ENCODE measurements at regions not wholly inside any gene's neighbourhood (a gene's known extent, or its start where the extent isn't known, plus 50 kb on each side); places are given as distances from the start of the nearest gene placed in this dataset.
A peak's percentile ranks its signal among the peaks of the same experiment; 100 is the strongest.

- no peak for DNase-seq (ENCODE audit: low spot score)
Observed at GRCh38 chr1:115413208-115413607, 75.2 kb upstream of the NGF start.

DNA sequence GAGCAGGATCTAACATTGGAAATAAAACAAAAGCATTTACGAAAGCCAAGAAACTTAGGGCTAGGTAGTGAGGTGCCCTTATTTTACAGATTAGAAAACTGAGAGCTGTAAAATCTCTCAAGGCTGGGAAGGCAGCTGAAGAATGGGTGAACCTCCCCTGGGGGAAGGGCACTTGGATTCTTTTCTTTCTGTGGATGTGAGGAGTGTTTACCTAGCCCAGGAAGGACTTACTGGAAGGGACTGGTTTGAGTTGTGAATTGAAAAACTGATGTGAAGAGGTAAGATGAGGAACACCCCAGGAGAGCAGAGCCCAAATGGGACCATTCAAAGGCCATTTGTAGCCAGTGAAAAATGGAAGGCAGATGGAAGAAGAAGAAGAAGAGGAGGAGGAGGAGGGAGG, 74.7 kb upstream of the NGF start:
- no peak for DNase-seq (ENCODE audit: low spot score)

- DNase-seq (ENCODE audit: low spot score): no peak
Observed at GRCh38 chr1:115412286-115412685, 74.2 kb upstream of the NGF start.

GRCh38 chr1:115411371-115412063, 73.5 kb upstream of the NGF start:
- no peak for DNase-seq (ENCODE audit: low spot score)

DNA sequence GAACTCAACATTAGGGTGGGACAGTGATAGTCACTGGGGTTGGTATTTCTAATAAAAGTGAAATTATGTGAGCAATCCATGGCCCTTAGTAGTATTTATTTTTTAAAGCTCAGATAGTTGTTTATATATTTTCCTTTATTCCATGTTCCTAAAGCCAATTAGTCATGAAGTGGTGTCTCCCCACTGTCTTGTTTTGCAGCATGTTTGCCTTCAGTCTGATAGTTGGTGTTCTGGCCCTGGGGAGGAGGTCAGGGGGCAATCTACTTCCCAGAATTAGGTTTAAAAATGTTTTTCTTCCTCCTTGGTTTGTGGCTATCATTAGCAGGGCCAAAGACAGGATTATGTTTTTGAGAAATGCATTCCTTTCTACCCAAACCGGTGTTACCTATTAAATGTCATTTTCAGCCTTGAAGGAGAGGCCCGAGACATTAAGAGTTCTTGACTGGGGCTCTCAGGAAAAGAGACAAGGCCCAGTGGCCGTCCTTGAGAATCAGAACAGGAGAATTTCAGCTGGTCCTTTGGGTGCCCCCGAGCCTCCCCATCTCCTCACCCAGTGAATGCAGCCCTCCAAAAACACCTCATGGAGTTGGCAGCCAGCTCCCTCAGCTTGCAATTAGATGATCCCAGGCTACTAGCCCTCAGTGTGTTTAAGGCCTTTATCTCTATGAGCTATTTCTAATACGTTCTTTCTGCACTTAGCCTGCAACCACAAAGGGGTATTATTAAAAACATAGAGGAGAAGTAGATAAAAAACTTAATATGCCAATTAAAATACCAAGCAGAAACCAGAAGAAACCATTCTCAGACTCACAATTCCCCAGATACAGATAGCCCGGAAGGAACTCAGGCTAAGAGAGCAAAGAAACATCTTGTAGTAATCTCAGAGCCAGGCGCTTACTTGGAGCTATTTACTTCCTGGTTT, 71.3 kb upstream of the NGF start:
- no peak for DNase-seq (ENCODE audit: low spot score)

DNA sequence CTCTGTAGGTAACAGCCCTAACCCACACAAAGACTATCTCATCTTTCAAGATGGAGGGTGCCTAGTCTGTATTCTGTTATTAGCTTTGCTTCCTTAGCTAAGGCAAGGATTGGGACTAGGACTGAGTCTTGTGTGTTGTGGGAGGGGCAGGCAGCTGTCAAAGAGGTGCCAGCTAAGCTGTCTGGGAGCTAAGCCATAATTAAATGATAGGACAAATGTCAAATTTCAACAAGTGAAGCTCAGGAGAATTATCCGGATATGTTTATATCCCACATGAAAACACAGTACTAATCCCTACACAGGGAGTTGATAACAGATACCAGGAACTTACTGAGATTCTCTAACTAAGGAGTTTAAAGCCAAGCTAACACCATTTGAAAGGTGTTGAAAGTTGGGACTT, 70.5 kb upstream of the NGF start:
- no peak for DNase-seq (ENCODE audit: low spot score)

DNA sequence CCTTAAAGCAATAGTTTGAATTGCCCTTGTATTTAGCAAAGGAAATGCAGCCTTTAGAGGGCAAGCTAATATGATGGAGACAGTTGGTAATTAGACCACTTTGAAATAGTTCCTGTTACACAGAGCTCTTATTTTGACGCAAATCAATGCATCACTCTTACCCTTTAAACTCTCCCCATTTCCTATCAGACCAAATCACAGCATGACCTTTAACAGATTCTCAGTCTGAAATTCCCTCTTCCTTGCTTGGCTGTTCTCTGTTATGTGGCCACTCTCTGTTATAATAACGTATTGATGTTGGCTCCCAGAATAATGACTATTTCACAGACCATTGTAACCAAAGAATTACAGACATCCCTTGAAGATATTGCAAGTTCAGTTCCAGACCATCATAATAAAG, 66.9 kb upstream of the NGF start:
- DNase-seq (ENCODE audit: low spot score): no peak

DNA sequence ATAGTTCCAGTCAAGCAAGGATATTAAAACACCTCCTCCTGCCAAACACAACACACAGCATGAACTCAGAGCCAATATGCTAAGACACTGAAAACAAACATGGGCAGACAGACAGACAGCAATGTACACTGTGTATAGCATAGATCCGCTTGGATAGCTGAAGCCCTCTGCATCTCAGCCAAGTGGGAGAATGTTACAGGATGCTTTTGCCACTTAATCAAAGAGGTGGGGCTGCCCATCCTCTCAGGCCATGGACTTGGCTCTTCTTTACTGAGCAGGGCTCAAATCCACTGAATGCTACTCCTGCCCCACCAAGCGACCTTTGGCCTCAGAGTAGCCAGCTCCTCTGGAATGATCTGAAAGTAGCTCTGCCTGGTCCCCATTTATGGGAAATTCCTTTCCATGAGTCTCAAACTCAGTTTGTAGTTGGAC, 64.7 kb upstream of the NGF start:
- no peak for DNase-seq (ENCODE audit: low spot score)

- DNase-seq (ENCODE audit: low spot score): no peak
Observed at GRCh38 chr1:115401676-115402075, 63.6 kb upstream of the NGF start.

GRCh38 chr1:115400891-115401290, 62.8 kb upstream of the NGF start:
- peak; percentile 37 for DNase-seq (ENCODE audit: low spot score)

DNA sequence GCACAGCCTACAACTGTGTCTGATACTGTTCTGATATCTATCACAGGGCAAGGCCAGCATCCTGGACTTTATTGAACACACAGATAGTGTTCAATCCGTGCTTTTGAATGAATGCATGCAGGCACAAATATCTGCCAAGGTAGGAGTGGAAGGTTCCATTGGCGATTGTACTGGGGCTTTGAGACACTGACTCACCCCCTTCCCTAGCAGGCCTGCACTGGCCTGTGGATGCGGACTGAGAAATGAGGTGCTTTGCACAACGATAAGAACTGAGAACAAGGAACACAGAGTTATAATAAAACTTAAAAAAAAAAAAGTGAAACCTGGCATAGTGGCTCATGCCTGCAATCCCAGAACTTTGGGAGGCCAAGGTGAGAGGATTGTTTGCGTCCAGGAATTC, 62.4 kb upstream of the NGF start:
- DNase-seq (ENCODE audit: low spot score): no peak

GRCh38 chr1:115398745-115399144, 60.7 kb upstream of the NGF start:
- no peak for DNase-seq (ENCODE audit: low spot score)

Measured in RKO (cell line).